Cardiac muscle cell (in vitro differentiated cells and primary cell): ENCODE measurements at regions not wholly inside any gene's neighbourhood (a gene's known extent, or its start where the extent isn't known, plus 50 kb on each side); places are given as distances from the start of the nearest gene placed in this dataset.
A peak's percentile ranks its signal among the peaks of the same experiment; 100 is the strongest.

Experiments
- DNase-seq, 2 donors: peaks; one replicate each; pipeline versions ENCODE4 v3.0.0 to v3.0.0-alpha.2; 2010 to 2017; ENCODE audit warnings: low read depth in 1 of 2, low spot score in 1 of 2
- H3K27ac ChIP-seq: fragments of 200-600 bp; sonication (generic); 2 replicates; pipeline ENCODE4 v1.5.1; 2016
- H3K27me3 ChIP-seq: fragments of 200-600 bp; sonication (generic); 2 replicates; pipeline ENCODE4 v1.6.0; 2016; ENCODE audit warnings: control low read depth
- H3K36me3 ChIP-seq: fragments of 200-600 bp; sonication (generic); 2 replicates; pipeline ENCODE4 v1.5.1; 2016; ENCODE audit warnings: control low read depth
- H3K4me1 ChIP-seq: fragments of 200-600 bp; sonication (generic); 2 replicates; pipeline ENCODE4 v1.8.1; 2017; ENCODE audit warnings: low read depth, mild to moderate bottlenecking, mixed run types
- H3K4me3 ChIP-seq: fragments of 200-600 bp; sonication (generic); 2 replicates; pipeline ENCODE4 v1.5.1; 2016; ENCODE audit warnings: mild to moderate bottlenecking
- H3K9me3 ChIP-seq: fragments of 200-600 bp; sonication (generic); 2 replicates; pipeline ENCODE4 v1.5.1; 2017; ENCODE audit warnings: low read depth, mild to moderate bottlenecking, control low read depth
- CTCF ChIP-seq: IDR thresholded peaks from 2 replicates; pipeline ENCODE4 v1.5.1; 2012; ENCODE audit warnings: low read depth, mild to moderate bottlenecking, low read length

GRCh38 chr7:106565428-106565827 lies 95.5 kb downstream of the CCDC71L start:
- DNase-seq, result no peak
- Histone ChIP-seq H3K9me3 (no peaks in the 10 kb centered on the region), H3K4me1 (no peaks in the 10 kb centered on the region), H3K27me3 (no peaks in the 10 kb centered on the region), H3K36me3 (no peaks in the 10 kb centered on the region), H3K27ac (no peak overlapping the region), H3K4me3 (no peak overlapping the region)
- TF ChIP-seq CTCF, result no peak

GRCh38 chr7:106563466-106564150 lies 97.3 kb downstream of the CCDC71L start:
- no peak for TF ChIP-seq CTCF
- Histone ChIP-seq H3K27ac (no peak overlapping the region), H3K9me3 (no peaks in the 10 kb centered on the region), H3K27me3 (no peaks in the 10 kb centered on the region), H3K4me1 (no peaks in the 10 kb centered on the region), H3K4me3 (no peak overlapping the region), H3K36me3 (no peaks in the 10 kb centered on the region)
- peak in 1 of 2 donors; percentile 63 for DNase-seq

DNA sequence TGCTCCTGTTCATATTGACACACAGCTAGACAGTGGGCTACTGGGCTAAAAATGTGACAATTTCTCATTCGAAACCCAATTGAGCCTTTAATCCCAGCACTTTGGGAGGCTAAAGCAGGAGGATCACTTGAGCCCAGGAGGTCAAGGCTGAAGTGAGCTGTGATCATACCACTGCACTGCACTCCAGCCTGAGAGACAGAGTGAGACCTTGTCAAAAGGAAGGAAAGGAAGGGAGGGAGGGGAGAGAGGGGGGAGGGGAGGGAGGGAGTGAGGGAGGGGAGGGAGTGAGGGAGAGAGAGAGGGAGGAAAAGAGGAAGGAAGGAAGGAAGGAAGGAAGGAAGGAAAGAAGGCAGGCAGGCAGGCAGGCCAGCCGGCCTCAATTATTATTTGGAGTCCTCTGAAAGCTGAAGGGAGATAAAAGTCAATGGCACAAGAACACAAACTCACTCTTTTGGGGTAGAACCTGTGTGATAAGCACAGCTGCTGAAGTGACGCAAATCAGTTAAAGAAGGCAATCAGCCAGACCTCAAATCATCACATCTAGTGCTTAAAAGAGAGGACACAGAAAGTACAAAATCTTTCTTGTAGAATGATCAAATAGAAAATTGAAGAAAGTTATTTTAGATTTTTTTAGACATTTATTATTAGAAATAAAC lies 98.1 kb downstream of the CCDC71L start:
- DNase-seq, result peak in 1 of 2 donors; percentile 72
- Histone ChIP-seq H3K9me3 (no peaks in the 10 kb centered on the region), H3K4me3 (no peak overlapping the region), H3K4me1 (no peaks in the 10 kb centered on the region), H3K36me3 (no peaks in the 10 kb centered on the region), H3K27me3 (no peaks in the 10 kb centered on the region), H3K27ac (no peak overlapping the region)
- no peak for TF ChIP-seq CTCF

- H3K4me3 ChIP-seq, result no peak overlapping the region
- H3K9me3 ChIP-seq, result no peaks in the 10 kb centered on the region
- no peak for DNase-seq
- H3K27me3 ChIP-seq, result no peaks in the 10 kb centered on the region
- no peaks in the 10 kb centered on the region for H3K36me3 ChIP-seq
- TF ChIP-seq CTCF, result no peak
- no peaks in the 10 kb centered on the region for H3K4me1 ChIP-seq
- no peak overlapping the region for H3K27ac ChIP-seq
Observed at GRCh38 chr7:106561666-106562411, 99.1 kb downstream of the CCDC71L start.

DNA sequence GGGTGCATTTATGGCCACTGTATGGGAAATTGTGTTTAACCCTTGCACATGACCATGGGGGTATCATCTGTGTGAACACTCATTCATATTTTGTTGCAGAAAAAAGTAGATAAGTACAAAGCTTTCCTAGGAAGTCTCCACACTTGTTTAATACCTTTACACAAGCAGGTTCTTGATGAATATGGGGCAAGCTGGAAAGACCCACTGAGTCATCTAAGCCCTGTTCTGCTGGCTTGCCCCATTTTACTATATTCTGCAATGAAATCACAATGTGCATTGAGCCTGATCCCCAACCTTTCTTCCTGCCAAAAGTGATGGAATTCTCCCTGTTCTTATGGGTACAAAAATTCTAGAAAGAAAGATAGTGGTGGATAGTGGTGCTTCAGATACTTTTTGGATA lies 99.8 kb downstream of the CCDC71L start:
- Histone ChIP-seq H3K4me1 (no peaks in the 10 kb centered on the region), H3K27me3 (no peaks in the 10 kb centered on the region), H3K9me3 (no peaks in the 10 kb centered on the region), H3K27ac (no peak overlapping the region), H3K4me3 (no peak overlapping the region), H3K36me3 (no peaks in the 10 kb centered on the region)
- no peak for TF ChIP-seq CTCF
- DNase-seq, result no peak
